WTC11 (cell line): ENCODE measurements at regions not wholly inside any gene's neighbourhood (a gene's known extent, or its start where the extent isn't known, plus 50 kb on each side); places are given as distances from the start of the nearest gene placed in this dataset.

Source experiments
- ATAC-seq: fragments of 200-7000 bp; cut with Tn5 transposase; 2 replicates; pipeline ENCODE4 v1.10.0; 2021; ENCODE audit warnings: mild to moderate bottlenecking, moderate library complexity
- CTCF ChIA-PET: fragments of 300-600 bp; sonication (Branson Sonifier 250); formaldehyde crosslinking; loops from one replicate; lab custom pipeline; 2021; ENCODE audit warnings: antibody characterized with exemption; lab: Charles Lee
- POLR2A ChIA-PET: fragments of 350-600 bp; sonication (Branson Sonifier 250); formaldehyde crosslinking; loops from one replicate; lab custom pipeline; 2021; ENCODE audit warnings: antibody characterized with exemption; lab: Charles Lee
- DNase-seq: peaks from one replicate; pipeline ENCODE4 v3.0.0; 2021; ENCODE audit warnings: low spot score
- H3K27ac Mint-ChIP-seq: 2 replicates; pipeline ENCODE4 v1.8.0; 2021; ENCODE audit warnings: mixed read lengths
- H3K27me3 Mint-ChIP-seq: 2 replicates; pipeline ENCODE4 v1.8.0; 2021; ENCODE audit warnings: low read depth, mild to moderate bottlenecking, moderate library complexity, mixed read lengths
- H3K36me3 Mint-ChIP-seq: 2 replicates; pipeline ENCODE4 v1.8.0; 2021; ENCODE audit warnings: mixed read lengths
- H3K4me1 Mint-ChIP-seq: 2 replicates; pipeline ENCODE4 v1.8.0; 2022; ENCODE audit warnings: mixed read lengths
- H3K4me3 Mint-ChIP-seq: 2 replicates; pipeline ENCODE4 v1.8.0; 2021; ENCODE audit warnings: mild to moderate bottlenecking, moderate library complexity, mixed read lengths
- H3K9me3 Mint-ChIP-seq: 2 replicates; pipeline ENCODE4 v1.8.0; 2021; ENCODE audit warnings: mixed read lengths
- MXD4 ChIP-seq: fragments of 250-450 bp; sonication (Bioruptor Pico); IDR thresholded peaks from 2 replicates; pipeline ENCODE4 v1.8.0; 2021; ENCODE audit warnings: mild to moderate bottlenecking, moderate library complexity, borderline replicate concordance
- NFATC4 ChIP-seq: fragments of 250-450 bp; sonication (Bioruptor Pico); IDR thresholded peaks from 2 replicates; pipeline ENCODE4 v1.9.0; 2021; ENCODE audit warnings: mild to moderate bottlenecking
- NFYB ChIP-seq: sonication (generic); formaldehyde crosslinking; conservative IDR thresholded peaks from 2 replicates; pipeline ENCODE4 v1.8.0; 2022; ENCODE audit warnings: low read depth, missing genetic modification reagents
- SMAD4 ChIP-seq: sonication (generic); formaldehyde crosslinking; IDR thresholded peaks from 2 replicates; pipeline ENCODE4 v1.8.0; 2022; ENCODE audit warnings: mild to moderate bottlenecking, missing genetic modification reagents
- TEAD4 ChIP-seq: sonication (generic); formaldehyde crosslinking; IDR thresholded peaks from 2 replicates; pipeline ENCODE4 v1.8.0; 2022; ENCODE audit warnings: mild to moderate bottlenecking, missing genetic modification reagents
- TP53 ChIP-seq: sonication (generic); formaldehyde crosslinking; IDR thresholded peaks from 2 replicates; pipeline ENCODE4 v1.8.1; 2023; ENCODE audit warnings: mild to moderate bottlenecking, missing genetic modification reagents
- ZNF423 ChIP-seq: fragments of 250-450 bp; sonication (Bioruptor Pico); IDR thresholded peaks from 2 replicates; pipeline ENCODE4 v2.1.2; 2022; ENCODE audit warnings: mild to moderate bottlenecking, moderate library complexity
- TF ChIP-seq, protein P1 (sequence below): sonication (generic); formaldehyde crosslinking; IDR thresholded peaks from 2 replicates; pipeline ENCODE4 v1.8.0; 2023; ENCODE audit warnings: mild to moderate bottlenecking, missing genetic modification reagents
- TF ChIP-seq, protein P2 (sequence below): sonication (generic); formaldehyde crosslinking; IDR thresholded peaks from 2 replicates; pipeline ENCODE4 v1.8.1; 2022; ENCODE audit warnings: mild to moderate bottlenecking, missing genetic modification reagents, moderate library complexity, borderline replicate concordance
- TF ChIP-seq, protein P3 (sequence below): fragments of 250-450 bp; sonication (Bioruptor Pico); IDR thresholded peaks from 2 replicates; pipeline ENCODE4 v1.9.0; 2021; ENCODE audit warnings: mild to moderate bottlenecking
- TF ChIP-seq, protein P4 (sequence below): sonication (generic); formaldehyde crosslinking; IDR thresholded peaks from 2 replicates; pipeline ENCODE4 v1.8.1; 2022; ENCODE audit warnings: missing genetic modification reagents, borderline replicate concordance
- TF ChIP-seq, protein P5 (sequence below): sonication (generic); formaldehyde crosslinking; IDR thresholded peaks from 2 replicates; pipeline ENCODE4 v1.8.0; 2022; ENCODE audit warnings: mild to moderate bottlenecking, missing genetic modification reagents
- TF ChIP-seq, protein P6 (sequence below): fragments of 250-450 bp; sonication (Bioruptor Pico); IDR thresholded peaks from 2 replicates; pipeline ENCODE4 v1.9.0; 2021; ENCODE audit warnings: mild to moderate bottlenecking, borderline replicate concordance
- TF ChIP-seq, protein P7 (sequence below): fragments of 250-450 bp; sonication (Bioruptor Pico); IDR thresholded peaks from 2 replicates; pipeline ENCODE4 v2.1.2; 2022; ENCODE audit warnings: mild to moderate bottlenecking, moderate library complexity

DNA sequence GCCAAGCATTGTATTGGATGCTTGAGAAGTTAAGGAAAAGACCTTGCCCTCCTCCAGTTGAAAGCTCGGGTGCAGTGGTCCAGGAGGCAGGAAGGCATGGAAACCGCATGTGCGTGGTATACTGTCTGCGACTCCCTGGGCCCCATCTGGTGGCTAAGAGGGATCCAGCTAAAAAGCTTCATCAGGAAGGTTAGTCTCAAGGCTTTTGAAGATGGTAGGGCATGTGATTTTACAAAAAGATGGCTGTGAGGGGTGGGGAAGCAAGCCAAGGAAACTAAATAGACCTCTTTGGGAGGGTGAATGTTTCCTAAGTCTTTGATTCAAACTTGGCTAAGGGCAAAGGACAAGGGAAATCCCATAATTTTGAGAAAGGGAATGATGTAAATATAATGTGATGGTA lies 109.1 kb upstream of the TIAM2 start:
- no peaks in the 10 kb centered on the region for H3K27me3 Mint-ChIP-seq
- no peak; the same call in 1 of the 2 replicates for ATAC-seq
- ChIA-PET POLR2A (no interaction called here), CTCF (interaction anchor here (1.9 kb wide), 1 partner anchor 18 kb away, joined by 6 read pairs; no protein-coding TSS in a partner anchor)
- H3K4me1 Mint-ChIP-seq: peaks cover 8% of the 10 kb centered on the region
- TF ChIP-seq, protein P1, sequence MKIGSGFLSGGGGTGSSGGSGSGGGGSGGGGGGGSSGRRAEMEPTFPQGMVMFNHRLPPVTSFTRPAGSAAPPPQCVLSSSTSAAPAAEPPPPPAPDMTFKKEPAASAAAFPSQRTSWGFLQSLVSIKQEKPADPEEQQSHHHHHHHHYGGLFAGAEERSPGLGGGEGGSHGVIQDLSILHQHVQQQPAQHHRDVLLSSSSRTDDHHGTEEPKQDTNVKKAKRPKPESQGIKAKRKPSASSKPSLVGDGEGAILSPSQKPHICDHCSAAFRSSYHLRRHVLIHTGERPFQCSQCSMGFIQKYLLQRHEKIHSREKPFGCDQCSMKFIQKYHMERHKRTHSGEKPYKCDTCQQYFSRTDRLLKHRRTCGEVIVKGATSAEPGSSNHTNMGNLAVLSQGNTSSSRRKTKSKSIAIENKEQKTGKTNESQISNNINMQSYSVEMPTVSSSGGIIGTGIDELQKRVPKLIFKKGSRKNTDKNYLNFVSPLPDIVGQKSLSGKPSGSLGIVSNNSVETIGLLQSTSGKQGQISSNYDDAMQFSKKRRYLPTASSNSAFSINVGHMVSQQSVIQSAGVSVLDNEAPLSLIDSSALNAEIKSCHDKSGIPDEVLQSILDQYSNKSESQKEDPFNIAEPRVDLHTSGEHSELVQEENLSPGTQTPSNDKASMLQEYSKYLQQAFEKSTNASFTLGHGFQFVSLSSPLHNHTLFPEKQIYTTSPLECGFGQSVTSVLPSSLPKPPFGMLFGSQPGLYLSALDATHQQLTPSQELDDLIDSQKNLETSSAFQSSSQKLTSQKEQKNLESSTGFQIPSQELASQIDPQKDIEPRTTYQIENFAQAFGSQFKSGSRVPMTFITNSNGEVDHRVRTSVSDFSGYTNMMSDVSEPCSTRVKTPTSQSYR (CRISPR knock-in tag): no peak
- TF ChIP-seq TEAD4: no peak
- TF ChIP-seq, protein P2, sequence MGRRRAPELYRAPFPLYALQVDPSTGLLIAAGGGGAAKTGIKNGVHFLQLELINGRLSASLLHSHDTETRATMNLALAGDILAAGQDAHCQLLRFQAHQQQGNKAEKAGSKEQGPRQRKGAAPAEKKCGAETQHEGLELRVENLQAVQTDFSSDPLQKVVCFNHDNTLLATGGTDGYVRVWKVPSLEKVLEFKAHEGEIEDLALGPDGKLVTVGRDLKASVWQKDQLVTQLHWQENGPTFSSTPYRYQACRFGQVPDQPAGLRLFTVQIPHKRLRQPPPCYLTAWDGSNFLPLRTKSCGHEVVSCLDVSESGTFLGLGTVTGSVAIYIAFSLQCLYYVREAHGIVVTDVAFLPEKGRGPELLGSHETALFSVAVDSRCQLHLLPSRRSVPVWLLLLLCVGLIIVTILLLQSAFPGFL (CRISPR knock-in tag): no peak
- TF ChIP-seq TP53 (CRISPR knock-in tag): no peak
- TF ChIP-seq MXD4 (CRISPR knock-in tag): no peak
- TF ChIP-seq, protein P3, sequence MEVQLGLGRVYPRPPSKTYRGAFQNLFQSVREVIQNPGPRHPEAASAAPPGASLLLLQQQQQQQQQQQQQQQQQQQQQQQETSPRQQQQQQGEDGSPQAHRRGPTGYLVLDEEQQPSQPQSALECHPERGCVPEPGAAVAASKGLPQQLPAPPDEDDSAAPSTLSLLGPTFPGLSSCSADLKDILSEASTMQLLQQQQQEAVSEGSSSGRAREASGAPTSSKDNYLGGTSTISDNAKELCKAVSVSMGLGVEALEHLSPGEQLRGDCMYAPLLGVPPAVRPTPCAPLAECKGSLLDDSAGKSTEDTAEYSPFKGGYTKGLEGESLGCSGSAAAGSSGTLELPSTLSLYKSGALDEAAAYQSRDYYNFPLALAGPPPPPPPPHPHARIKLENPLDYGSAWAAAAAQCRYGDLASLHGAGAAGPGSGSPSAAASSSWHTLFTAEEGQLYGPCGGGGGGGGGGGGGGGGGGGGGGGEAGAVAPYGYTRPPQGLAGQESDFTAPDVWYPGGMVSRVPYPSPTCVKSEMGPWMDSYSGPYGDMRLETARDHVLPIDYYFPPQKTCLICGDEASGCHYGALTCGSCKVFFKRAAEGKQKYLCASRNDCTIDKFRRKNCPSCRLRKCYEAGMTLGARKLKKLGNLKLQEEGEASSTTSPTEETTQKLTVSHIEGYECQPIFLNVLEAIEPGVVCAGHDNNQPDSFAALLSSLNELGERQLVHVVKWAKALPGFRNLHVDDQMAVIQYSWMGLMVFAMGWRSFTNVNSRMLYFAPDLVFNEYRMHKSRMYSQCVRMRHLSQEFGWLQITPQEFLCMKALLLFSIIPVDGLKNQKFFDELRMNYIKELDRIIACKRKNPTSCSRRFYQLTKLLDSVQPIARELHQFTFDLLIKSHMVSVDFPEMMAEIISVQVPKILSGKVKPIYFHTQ (CRISPR knock-in tag): no peak
- TF ChIP-seq, protein P4, sequence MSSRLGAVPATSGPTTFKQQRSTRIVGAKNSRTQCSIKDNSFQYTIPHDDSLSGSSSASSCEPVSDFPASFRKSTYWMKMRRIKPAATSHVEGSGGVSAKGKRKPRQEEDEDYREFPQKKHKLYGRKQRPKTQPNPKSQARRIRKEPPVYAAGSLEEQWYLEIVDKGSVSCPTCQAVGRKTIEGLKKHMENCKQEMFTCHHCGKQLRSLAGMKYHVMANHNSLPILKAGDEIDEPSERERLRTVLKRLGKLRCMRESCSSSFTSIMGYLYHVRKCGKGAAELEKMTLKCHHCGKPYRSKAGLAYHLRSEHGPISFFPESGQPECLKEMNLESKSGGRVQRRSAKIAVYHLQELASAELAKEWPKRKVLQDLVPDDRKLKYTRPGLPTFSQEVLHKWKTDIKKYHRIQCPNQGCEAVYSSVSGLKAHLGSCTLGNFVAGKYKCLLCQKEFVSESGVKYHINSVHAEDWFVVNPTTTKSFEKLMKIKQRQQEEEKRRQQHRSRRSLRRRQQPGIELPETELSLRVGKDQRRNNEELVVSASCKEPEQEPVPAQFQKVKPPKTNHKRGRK: no peak
- TF ChIP-seq, protein P5, sequence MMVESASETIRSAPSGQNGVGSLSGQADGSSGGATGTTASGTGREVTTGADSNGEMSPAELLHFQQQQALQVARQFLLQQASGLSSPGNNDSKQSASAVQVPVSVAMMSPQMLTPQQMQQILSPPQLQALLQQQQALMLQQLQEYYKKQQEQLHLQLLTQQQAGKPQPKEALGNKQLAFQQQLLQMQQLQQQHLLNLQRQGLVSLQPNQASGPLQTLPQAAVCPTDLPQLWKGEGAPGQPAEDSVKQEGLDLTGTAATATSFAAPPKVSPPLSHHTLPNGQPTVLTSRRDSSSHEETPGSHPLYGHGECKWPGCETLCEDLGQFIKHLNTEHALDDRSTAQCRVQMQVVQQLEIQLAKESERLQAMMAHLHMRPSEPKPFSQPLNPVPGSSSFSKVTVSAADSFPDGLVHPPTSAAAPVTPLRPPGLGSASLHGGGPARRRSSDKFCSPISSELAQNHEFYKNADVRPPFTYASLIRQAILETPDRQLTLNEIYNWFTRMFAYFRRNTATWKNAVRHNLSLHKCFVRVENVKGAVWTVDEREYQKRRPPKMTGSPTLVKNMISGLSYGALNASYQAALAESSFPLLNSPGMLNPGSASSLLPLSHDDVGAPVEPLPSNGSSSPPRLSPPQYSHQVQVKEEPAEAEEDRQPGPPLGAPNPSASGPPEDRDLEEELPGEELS (CRISPR knock-in tag): no peak
- TF ChIP-seq, protein P6, sequence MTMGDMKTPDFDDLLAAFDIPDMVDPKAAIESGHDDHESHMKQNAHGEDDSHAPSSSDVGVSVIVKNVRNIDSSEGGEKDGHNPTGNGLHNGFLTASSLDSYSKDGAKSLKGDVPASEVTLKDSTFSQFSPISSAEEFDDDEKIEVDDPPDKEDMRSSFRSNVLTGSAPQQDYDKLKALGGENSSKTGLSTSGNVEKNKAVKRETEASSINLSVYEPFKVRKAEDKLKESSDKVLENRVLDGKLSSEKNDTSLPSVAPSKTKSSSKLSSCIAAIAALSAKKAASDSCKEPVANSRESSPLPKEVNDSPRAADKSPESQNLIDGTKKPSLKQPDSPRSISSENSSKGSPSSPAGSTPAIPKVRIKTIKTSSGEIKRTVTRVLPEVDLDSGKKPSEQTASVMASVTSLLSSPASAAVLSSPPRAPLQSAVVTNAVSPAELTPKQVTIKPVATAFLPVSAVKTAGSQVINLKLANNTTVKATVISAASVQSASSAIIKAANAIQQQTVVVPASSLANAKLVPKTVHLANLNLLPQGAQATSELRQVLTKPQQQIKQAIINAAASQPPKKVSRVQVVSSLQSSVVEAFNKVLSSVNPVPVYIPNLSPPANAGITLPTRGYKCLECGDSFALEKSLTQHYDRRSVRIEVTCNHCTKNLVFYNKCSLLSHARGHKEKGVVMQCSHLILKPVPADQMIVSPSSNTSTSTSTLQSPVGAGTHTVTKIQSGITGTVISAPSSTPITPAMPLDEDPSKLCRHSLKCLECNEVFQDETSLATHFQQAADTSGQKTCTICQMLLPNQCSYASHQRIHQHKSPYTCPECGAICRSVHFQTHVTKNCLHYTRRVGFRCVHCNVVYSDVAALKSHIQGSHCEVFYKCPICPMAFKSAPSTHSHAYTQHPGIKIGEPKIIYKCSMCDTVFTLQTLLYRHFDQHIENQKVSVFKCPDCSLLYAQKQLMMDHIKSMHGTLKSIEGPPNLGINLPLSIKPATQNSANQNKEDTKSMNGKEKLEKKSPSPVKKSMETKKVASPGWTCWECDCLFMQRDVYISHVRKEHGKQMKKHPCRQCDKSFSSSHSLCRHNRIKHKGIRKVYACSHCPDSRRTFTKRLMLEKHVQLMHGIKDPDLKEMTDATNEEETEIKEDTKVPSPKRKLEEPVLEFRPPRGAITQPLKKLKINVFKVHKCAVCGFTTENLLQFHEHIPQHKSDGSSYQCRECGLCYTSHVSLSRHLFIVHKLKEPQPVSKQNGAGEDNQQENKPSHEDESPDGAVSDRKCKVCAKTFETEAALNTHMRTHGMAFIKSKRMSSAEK (CRISPR knock-in tag): no peak
- TF ChIP-seq NFYB: no peak
- TF ChIP-seq, protein P7, sequence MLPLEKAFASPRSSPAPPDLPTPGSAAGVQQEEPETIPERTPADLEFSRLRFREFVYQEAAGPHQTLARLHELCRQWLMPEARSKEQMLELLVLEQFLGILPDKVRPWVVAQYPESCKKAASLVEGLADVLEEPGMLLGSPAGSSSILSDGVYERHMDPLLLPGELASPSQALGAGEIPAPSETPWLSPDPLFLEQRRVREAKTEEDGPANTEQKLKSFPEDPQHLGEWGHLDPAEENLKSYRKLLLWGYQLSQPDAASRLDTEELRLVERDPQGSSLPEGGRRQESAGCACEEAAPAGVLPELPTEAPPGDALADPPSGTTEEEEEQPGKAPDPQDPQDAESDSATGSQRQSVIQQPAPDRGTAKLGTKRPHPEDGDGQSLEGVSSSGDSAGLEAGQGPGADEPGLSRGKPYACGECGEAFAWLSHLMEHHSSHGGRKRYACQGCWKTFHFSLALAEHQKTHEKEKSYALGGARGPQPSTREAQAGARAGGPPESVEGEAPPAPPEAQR: no peak
- TF ChIP-seq SMAD4 (CRISPR knock-in tag): no peak
- TF ChIP-seq NFATC4 (CRISPR knock-in tag): no peak
- no peak for TF ChIP-seq ZNF423 (CRISPR knock-in tag)
- 0 out of 2 replicates have a peak, but pooled peaks cover 4% of the 10 kb centered on the region for H3K9me3 Mint-ChIP-seq
- H3K36me3 Mint-ChIP-seq: 0 out of 2 replicates have a peak, but pooled peaks cover 8% of the 10 kb centered on the region
- DNase-seq: no peak
- no peak overlapping the region for H3K4me3 Mint-ChIP-seq
- H3K27ac Mint-ChIP-seq: no peak overlapping the region
